ENCODE measurements at regions not wholly inside any gene's neighbourhood (a gene's known extent, or its start where the extent isn't known, plus 50 kb on each side); places are given as distances from the start of the nearest gene placed in this dataset.

DNA sequence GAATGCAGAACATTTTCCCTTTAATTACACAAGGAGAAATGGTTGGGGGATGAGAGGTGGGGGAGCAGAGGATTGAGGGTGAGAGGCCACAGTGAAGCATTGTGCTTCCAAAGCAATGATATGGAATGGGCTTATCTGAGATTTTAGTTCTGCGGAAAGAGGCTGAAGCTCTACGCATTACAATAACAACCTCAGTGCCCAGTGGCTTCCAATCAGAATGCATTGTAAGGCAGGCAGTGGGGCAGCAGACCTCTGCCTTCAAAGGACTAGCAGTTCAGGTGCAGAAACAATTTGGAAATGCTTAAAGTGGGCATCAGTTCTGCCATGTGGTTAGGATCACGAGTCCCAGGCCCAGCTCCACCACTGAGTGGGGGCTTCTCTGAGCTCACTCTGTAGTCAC is 251.0 kb upstream of the ZMIZ1 start:
- no peak for DNase-seq

DNA sequence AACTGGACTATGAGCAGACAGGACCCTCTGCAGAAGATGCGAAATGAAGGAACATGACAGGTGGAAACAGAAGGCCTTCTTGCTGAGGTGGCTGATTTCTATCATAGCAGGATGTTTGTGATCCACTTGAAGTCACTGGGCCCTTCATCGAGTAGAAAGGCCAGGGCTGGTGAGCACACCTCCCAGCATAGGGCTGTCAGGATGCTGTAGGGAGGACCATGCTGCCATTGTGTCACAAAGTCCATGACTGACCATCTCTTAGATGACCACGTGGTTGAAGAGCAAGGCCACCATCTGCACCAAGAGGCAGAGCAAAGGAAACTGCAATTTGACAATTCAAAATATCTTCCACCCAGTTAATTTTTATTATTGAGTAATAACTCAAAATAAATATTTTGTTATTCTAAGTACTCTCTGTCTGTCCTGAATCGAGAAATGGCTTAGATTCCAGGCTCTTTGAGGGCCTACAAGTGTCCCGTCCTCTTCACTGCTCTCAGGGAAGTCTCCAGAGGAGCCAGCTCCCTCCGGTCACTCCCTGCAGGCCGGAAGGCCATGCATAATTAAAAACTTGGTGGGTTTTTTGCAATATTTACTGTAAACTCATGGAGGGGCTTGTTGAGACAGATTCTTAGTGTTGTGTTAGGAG is 249.3 kb upstream of the ZMIZ1 start:
- Histone ChIP-seq H3K9me3 (no peaks in the 10 kb centered on the region), H3K4me1 (no peaks in the 10 kb centered on the region; the same call in 1 of the 2 replicates), H3K4me3 (ENCODE audit: low read depth, low read length) (no peak overlapping the region), H3K27me3 (no peaks in the 10 kb centered on the region), H3K36me3 (no peaks in the 10 kb centered on the region)
- no peak for DNase-seq
- TF ChIP-seq, protein P1, sequence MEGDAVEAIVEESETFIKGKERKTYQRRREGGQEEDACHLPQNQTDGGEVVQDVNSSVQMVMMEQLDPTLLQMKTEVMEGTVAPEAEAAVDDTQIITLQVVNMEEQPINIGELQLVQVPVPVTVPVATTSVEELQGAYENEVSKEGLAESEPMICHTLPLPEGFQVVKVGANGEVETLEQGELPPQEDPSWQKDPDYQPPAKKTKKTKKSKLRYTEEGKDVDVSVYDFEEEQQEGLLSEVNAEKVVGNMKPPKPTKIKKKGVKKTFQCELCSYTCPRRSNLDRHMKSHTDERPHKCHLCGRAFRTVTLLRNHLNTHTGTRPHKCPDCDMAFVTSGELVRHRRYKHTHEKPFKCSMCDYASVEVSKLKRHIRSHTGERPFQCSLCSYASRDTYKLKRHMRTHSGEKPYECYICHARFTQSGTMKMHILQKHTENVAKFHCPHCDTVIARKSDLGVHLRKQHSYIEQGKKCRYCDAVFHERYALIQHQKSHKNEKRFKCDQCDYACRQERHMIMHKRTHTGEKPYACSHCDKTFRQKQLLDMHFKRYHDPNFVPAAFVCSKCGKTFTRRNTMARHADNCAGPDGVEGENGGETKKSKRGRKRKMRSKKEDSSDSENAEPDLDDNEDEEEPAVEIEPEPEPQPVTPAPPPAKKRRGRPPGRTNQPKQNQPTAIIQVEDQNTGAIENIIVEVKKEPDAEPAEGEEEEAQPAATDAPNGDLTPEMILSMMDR (IDR thresholded peaks at IDR 0.05; ENCODE audit: low read depth, low read length), result no peak

More for the DNA sequence above, 251.0 kb upstream of the ZMIZ1 start:
- H3K4me1 ChIP-seq, result no peaks in the 10 kb centered on the region
- TF ChIP-seq, protein P1 (IDR thresholded peaks at IDR 0.05; ENCODE audit: low read depth, low read length), result no peak
- no peaks in the 10 kb centered on the region for H3K27me3 ChIP-seq
- H3K36me3 ChIP-seq, result no peaks in the 10 kb centered on the region
- H3K9me3 ChIP-seq, result no peaks in the 10 kb centered on the region
- H3K4me3 ChIP-seq (ENCODE audit: low read depth, low read length), result no peak overlapping the region

DNA sequence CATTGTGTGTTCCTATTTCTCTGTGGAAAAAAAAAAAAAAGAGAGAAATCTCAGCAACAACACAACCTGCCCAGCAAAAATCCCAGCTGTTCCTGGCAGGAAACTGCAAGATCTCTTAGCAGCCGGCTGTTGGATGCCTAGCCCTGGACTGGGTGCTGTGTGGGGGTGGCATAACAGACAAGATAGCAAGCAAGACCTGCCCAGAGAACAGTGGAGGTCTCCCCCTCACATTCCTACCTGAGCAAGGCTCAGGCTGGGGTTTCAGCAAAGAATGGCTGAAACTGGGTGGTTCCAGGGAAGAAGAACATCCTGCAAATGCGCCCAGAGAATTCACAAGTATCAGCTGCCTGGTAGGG is 248.8 kb upstream of the ZMIZ1 start:
- no peaks in the 10 kb centered on the region for H3K27me3 ChIP-seq
- no peak for DNase-seq
- no peaks in the 10 kb centered on the region for H3K36me3 ChIP-seq
- no peaks in the 10 kb centered on the region for H3K9me3 ChIP-seq
- TF ChIP-seq, protein P1 (IDR thresholded peaks at IDR 0.05; ENCODE audit: low read depth, low read length), result no peak
- H3K4me3 ChIP-seq (ENCODE audit: low read depth, low read length), result no peak overlapping the region
- H3K4me1 ChIP-seq, result no peaks in the 10 kb centered on the region; the same call in 1 of the 2 replicates

DNA sequence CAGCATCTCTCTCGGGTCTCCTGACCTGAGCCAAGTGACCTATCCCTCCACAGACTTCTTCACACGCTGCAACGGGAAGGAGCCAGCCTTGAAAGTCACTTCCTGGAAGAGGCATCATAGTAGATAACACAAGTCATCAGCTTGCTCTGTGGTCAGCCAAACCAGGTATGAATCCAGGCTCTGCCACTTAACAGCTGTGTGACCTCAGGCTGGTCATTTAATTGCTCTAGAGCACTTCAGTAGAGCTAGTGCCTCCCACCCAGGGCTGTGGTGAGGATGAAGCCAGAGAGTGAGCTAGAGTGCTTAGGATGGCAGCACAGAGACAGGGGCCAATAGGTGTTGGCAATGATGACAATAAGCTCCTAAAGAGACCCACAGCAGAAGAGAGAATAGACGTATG is 247.7 kb upstream of the ZMIZ1 start:
- TF ChIP-seq, protein P1 (IDR thresholded peaks at IDR 0.05; ENCODE audit: low read depth, low read length), result no peak
- DNase-seq, result no peak
- Histone ChIP-seq H3K27me3 (no peaks in the 10 kb centered on the region), H3K9me3 (no peaks in the 10 kb centered on the region), H3K36me3 (no peaks in the 10 kb centered on the region), H3K4me3 (ENCODE audit: low read depth, low read length) (no peak overlapping the region), H3K4me1 (no peaks in the 10 kb centered on the region; the same call in 1 of the 2 replicates)

DNA sequence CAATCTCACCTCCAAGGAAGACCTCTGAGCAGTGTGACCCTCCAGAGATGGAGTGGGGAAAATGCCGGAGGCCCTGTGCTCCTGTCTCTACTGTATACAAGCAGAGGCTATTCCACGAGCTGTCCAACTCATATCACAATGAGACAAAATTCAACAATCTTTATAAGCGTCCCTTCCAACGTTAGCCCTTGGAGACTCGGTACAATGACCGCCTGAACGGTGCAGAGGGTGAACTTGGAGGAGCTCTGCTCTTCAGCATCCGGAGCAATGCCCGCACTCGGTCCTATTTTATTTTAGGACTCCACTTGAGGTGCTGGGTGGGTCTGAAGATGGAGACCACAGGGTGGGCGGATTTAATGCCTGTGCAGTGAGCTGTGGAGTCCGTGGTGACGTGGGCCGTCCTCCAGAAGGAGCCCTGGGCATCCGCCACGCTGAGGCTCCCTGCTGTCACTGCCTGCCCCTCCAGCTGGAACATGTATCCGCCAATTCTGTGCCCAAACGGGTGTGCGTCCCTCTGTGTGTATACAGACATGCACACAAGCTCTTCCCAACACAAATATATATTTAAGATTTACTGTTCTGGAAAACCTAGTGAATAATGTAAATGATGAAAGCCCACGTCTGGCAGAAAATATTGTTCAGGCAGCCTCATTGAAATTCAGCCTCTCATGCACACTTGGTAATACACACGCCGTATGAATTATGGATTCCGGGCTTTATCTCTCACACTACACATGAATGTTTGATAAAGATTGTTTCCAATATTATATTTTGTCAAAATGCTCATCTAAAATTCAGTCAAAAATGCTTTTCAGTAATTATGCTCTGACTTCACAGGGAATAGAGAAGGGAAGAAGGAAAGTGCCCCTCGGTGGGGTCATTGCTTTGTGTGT is 239.9 kb upstream of the ZMIZ1 start:
- TF ChIP-seq, protein P1 (IDR thresholded peaks at IDR 0.05; ENCODE audit: low read depth, low read length), result no peak
- H3K9me3 ChIP-seq, result no peaks in the 10 kb centered on the region
- H3K4me1 ChIP-seq, result peaks cover 2% of the 10 kb centered on the region
- H3K4me3 ChIP-seq (ENCODE audit: low read depth, low read length), result no peak overlapping the region
- DNase-seq, result no peak
- H3K36me3 ChIP-seq, result no peaks in the 10 kb centered on the region
- no peaks in the 10 kb centered on the region for H3K27me3 ChIP-seq

DNA sequence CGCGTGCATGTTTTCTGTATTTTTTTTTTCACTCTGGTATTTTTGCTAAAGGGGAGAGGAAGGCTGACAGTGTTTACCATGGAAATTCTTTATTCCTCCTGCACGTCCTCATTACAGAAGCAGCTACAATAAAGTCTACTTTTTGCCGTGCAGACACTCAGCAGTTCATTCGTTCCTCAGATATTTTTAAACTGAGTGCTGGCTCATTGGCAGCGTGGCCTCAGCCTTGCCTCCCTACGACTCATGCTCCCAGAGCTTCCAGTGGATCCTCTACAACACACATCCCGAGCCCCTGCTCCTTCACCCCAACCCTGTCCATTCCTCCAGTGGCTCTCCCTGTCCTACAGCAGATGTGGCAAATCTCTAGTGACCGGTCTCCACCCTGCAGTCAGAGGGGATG is 239.2 kb upstream of the ZMIZ1 start:
- Histone ChIP-seq H3K9me3 (no peaks in the 10 kb centered on the region), H3K4me1 (peaks cover 2% of the 10 kb centered on the region), H3K36me3 (no peaks in the 10 kb centered on the region), H3K27me3 (no peaks in the 10 kb centered on the region), H3K4me3 (ENCODE audit: low read depth, low read length) (no peak overlapping the region)
- TF ChIP-seq, protein P1 (IDR thresholded peaks at IDR 0.05; ENCODE audit: low read depth, low read length), result no peak
- DNase-seq, result no peak
